Panc1 (cell line): ENCODE measurements at regions not wholly inside any gene's neighbourhood (a gene's known extent, or its start where the extent isn't known, plus 50 kb on each side); places are given as distances from the start of the nearest gene placed in this dataset.

Experiments used
- ATAC-seq: fragments of 200-7000 bp; cut with Tn5 transposase; 2 replicates; pipeline ENCODE4 v1.9.1; 2020; ENCODE audit warnings: mild to moderate bottlenecking, moderate library complexity
- BruUV-seq: library from RNA; stranded (reverse); fragments of 400-500 nt; replicated peaks from 2 replicates; lab custom pipeline; 2021; lab: Mats Ljungman, UMichigan
- CTCF ChIA-PET: fragments of 300-600 bp; sonication (Branson Sonifier 250); formaldehyde crosslinking; loops from one replicate; lab custom pipeline; 2022; ENCODE audit warnings: antibody characterized with exemption; lab: Charles Lee
- POLR2A ChIA-PET: fragments of 300-600 bp; sonication (Branson Sonifier 250); formaldehyde crosslinking; loops from one replicate; lab custom pipeline; 2022; ENCODE audit warnings: antibody characterized with exemption; lab: Charles Lee
- DNase-seq: peaks from one replicate; pipeline ENCODE4 v3.0.0-alpha.2; 2010; ENCODE audit warnings: low read depth, low spot score
- H3K27ac ChIP-seq: 2 replicates; pipeline ENCODE4 v1.5.1; 2011; ENCODE audit warnings: mild to moderate bottlenecking, low read length, inconsistent platforms
- H3K27me3 ChIP-seq: fragments of 200-500 bp; sonication (Bioruptor generic); 2 replicates; pipeline ENCODE4 v1.6.0; 2014; ENCODE audit warnings: low read length, inconsistent platforms; ENCODE audit not compliant: control insufficient read depth, insufficient read depth
- H3K36me3 ChIP-seq: fragments of 200-500 bp; sonication (Bioruptor generic); 2 replicates; pipeline ENCODE4 v1.5.1; 2014; ENCODE audit warnings: inconsistent platforms, mild to moderate bottlenecking, low read length, moderate library complexity; ENCODE audit not compliant: control insufficient read depth, insufficient read depth
- H3K4me1 ChIP-seq: 2 replicates; pipeline ENCODE4 v1.5.1; 2011; ENCODE audit warnings: inconsistent platforms, mild to moderate bottlenecking, low read length, moderate library complexity; ENCODE audit not compliant: control insufficient read depth, insufficient read depth
- H3K4me3 ChIP-seq, 2 experiments: 2 replicates each; pipeline ENCODE4 v1.5.1; 2011 to 2012; ENCODE audit warnings: low read depth in 2 of 2, low read length in 2 of 2, mild to moderate bottlenecking in 2 of 2, inconsistent platforms in 1 of 2, moderate library complexity in 1 of 2
- H3K9me3 ChIP-seq: fragments of 200-500 bp; sonication (Bioruptor generic); 2 replicates; pipeline ENCODE4 v1.5.1; 2014; ENCODE audit warnings: low read depth, mild to moderate bottlenecking, inconsistent platforms, low read length, moderate library complexity; ENCODE audit not compliant: control insufficient read depth, insufficient read depth
- POLR2AphosphoS5 ChIP-seq: IDR thresholded peaks from 2 replicates; pipeline ENCODE4 v1.6.1; 2012; ENCODE audit warnings: mild to moderate bottlenecking, low read depth, low read length, moderate library complexity
- SIN3A ChIP-seq: IDR thresholded peaks from 2 replicates; pipeline ENCODE4 v1.6.1; 2012; ENCODE audit warnings: low read depth, mild to moderate bottlenecking, low read length, moderate library complexity, borderline replicate concordance; ENCODE audit not compliant: insufficient read depth
- in situ Hi-C: cut with HindIII; loops from 2 replicates; pipeline ENCODE4 v1.10.0; 2016; ENCODE audit warnings: low sequenced_read_pairs, low pct_unique_long_range_greater_than_20kb
- intact Hi-C: fragments of 100-400 bp; cut with micrococcal nuclease; formaldehyde crosslinking; loops from one replicate; pipeline ENCODE4 v1.10.0; 2022; ENCODE audit not compliant: unreplicated experiment
- TF ChIP-seq, protein P1 (sequence below), 2 experiments: IDR thresholded peaks; 2 replicates each; pipeline ENCODE4 v1.6.1; 2011 to 2012; ENCODE audit warnings: low read depth in 2 of 2, control low read depth in 1 of 2, low read length in 1 of 2, mild to moderate bottlenecking in 1 of 2, moderate library complexity in 1 of 2; ENCODE audit not compliant: insufficient read depth in 1 of 2
- TF ChIP-seq, protein P2 (sequence below): fragments of 450-650 bp; IDR thresholded peaks from 2 replicates; pipeline ENCODE4 v1.5.1; 2017; ENCODE audit warnings: mild to moderate bottlenecking

DNA sequence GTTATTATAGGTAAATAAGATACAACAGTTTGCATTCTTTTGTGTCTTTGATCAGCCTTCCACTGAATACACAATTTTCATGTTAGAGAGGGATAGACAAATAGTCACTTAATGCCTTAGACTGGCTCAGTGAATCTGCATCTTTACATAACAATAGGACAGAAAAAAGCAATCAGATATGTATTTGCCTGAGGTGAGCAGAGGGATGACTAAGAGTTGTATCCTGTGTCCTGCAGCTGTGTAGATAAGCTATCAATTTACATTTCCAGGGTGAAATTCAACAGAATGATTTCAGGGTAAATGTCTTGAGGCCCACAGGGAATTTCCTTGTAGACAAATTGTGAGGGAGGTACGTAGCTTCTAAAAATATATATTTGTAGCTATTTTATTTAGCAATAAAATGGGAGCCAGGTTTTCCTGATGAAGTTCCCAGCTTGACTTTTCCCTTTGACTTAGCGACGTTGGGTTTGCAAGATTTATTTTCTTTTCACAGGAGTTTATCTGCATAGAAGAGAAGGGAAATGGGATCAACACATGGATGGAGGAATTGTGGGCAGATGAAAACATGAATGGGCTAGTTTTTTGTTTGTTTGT lies 586.1 kb upstream of the CDH6 start:
- CTCF ChIA-PET, result no interaction called here
- DNase-seq, result no peak
- POLR2A ChIA-PET, result no interaction called here

DNA sequence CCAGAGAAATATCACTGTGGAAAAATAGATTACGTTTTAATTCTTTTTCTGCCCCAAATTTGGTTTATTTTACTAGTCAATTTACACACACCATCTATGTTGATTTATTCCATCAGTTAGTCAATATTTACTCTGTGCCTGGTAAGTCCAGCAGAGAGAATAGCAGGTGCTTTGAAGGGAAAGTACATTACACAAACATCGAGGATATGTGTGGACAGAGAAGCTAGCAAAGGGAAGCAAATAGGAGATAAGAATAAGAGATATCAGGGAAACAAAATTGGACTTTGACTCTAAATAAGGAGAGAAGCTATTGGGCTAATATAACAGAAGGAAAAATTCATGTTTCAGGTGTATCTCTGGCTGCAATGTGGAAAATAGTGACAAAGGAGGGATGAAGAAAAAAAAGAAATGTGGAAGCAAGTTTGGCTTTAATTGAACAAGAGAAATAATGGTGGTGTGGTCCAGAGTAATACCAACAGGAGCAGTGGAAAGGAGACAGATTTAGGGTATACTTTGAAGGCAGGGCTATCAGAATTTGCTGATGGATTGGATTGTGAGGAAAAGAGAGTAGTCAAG lies 587.7 kb upstream of the CDH6 start:
- POLR2A ChIA-PET, result no interaction called here
- H3K27me3 ChIP-seq, result no peaks in the 10 kb centered on the region
- TF ChIP-seq POLR2AphosphoS5 (no peak), SIN3A (no peak)
- TF ChIP-seq, protein P1, sequence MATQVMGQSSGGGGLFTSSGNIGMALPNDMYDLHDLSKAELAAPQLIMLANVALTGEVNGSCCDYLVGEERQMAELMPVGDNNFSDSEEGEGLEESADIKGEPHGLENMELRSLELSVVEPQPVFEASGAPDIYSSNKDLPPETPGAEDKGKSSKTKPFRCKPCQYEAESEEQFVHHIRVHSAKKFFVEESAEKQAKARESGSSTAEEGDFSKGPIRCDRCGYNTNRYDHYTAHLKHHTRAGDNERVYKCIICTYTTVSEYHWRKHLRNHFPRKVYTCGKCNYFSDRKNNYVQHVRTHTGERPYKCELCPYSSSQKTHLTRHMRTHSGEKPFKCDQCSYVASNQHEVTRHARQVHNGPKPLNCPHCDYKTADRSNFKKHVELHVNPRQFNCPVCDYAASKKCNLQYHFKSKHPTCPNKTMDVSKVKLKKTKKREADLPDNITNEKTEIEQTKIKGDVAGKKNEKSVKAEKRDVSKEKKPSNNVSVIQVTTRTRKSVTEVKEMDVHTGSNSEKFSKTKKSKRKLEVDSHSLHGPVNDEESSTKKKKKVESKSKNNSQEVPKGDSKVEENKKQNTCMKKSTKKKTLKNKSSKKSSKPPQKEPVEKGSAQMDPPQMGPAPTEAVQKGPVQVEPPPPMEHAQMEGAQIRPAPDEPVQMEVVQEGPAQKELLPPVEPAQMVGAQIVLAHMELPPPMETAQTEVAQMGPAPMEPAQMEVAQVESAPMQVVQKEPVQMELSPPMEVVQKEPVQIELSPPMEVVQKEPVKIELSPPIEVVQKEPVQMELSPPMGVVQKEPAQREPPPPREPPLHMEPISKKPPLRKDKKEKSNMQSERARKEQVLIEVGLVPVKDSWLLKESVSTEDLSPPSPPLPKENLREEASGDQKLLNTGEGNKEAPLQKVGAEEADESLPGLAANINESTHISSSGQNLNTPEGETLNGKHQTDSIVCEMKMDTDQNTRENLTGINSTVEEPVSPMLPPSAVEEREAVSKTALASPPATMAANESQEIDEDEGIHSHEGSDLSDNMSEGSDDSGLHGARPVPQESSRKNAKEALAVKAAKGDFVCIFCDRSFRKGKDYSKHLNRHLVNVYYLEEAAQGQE (IDR thresholded peaks at IDR 0.05; ENCODE audit: insufficient read depth in 1 of 2, low read depth in 2 of 2, low read length in 1 of 2), result no peak
- TF ChIP-seq, protein P2, sequence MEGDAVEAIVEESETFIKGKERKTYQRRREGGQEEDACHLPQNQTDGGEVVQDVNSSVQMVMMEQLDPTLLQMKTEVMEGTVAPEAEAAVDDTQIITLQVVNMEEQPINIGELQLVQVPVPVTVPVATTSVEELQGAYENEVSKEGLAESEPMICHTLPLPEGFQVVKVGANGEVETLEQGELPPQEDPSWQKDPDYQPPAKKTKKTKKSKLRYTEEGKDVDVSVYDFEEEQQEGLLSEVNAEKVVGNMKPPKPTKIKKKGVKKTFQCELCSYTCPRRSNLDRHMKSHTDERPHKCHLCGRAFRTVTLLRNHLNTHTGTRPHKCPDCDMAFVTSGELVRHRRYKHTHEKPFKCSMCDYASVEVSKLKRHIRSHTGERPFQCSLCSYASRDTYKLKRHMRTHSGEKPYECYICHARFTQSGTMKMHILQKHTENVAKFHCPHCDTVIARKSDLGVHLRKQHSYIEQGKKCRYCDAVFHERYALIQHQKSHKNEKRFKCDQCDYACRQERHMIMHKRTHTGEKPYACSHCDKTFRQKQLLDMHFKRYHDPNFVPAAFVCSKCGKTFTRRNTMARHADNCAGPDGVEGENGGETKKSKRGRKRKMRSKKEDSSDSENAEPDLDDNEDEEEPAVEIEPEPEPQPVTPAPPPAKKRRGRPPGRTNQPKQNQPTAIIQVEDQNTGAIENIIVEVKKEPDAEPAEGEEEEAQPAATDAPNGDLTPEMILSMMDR, result no peak
- ATAC-seq, result no peak
- H3K9me3 ChIP-seq, result no peaks in the 10 kb centered on the region; the same call in 1 of the 2 replicates
- no TSS peak for BruUV-seq
- intact Hi-C loops (no loop called here), in situ Hi-C loops (no loop called here)
- no peak for DNase-seq
- H3K4me3 ChIP-seq, result no peak overlapping the region
- CTCF ChIA-PET, result no interaction called here
- H3K36me3 ChIP-seq, result no peaks in the 10 kb centered on the region
- H3K4me1 ChIP-seq, result no peaks in the 10 kb centered on the region
- no peak overlapping the region for H3K27ac ChIP-seq

More for the DNA sequence above, 586.1 kb upstream of the CDH6 start:
- in situ Hi-C loops, result no loop called here
- Histone ChIP-seq H3K4me3 (no peak overlapping the region), H3K27ac (no peak overlapping the region), H3K4me1 (no peaks in the 10 kb centered on the region), H3K36me3 (no peaks in the 10 kb centered on the region), H3K9me3 (no peaks in the 10 kb centered on the region; the same call in 1 of the 2 replicates), H3K27me3 (no peaks in the 10 kb centered on the region)
- no TSS peak for BruUV-seq
- TF ChIP-seq POLR2AphosphoS5 (no peak), SIN3A (no peak)
- TF ChIP-seq, protein P2, result no peak
- TF ChIP-seq, protein P1 (IDR thresholded peaks at IDR 0.05; ENCODE audit: insufficient read depth in 1 of 2, low read depth in 2 of 2, low read length in 1 of 2), result no peak
- no peak for ATAC-seq
- intact Hi-C loops, result no loop called here
